Upper lobe of left lung (tissue), 6 donors: ENCODE measurements at regions not wholly inside any gene's neighbourhood (a gene's known extent, or its start where the extent isn't known, plus 50 kb on each side); places are given as distances from the start of the nearest gene placed in this dataset.

Experiments
- ATAC-seq, 2 donors: fragments of 200-7000 bp; cut with Tn5 transposase; one replicate each; pipeline ENCODE4 v1.9.1; 2022; ENCODE audit warnings: mild to moderate bottlenecking in 2 of 2, moderate library complexity in 2 of 2; ENCODE audit not compliant: low FRiP score in 2 of 2
- DNase-seq, 2 donors: peaks; one replicate each; pipeline ENCODE4 v3.0.0-alpha.2; 2019 to 2020
- H3K27ac ChIP-seq, 4 donors: fragments of 200-600 bp; sonication (generic); one replicate each; pipeline ENCODE4 v1.5.1; 2016 to 2019
- H3K27me3 ChIP-seq, 4 donors: fragments of 200-600 bp; sonication (generic); one replicate each; pipeline ENCODE4 v1.5.1; 2017 to 2019
- H3K36me3 ChIP-seq, 4 donors: fragments of 200-600 bp; sonication (generic); one replicate each; pipeline ENCODE4 v1.5.1; 2016 to 2019
- H3K4me1 ChIP-seq, 4 donors: fragments of 200-600 bp; sonication (generic); one replicate each; pipeline ENCODE4 v1.5.1; 2018 to 2019
- H3K4me3 ChIP-seq, 4 donors: fragments of 200-600 bp; sonication (generic); one replicate each; pipeline ENCODE4 v1.5.1; 2017 to 2019; ENCODE audit warnings: mild to moderate bottlenecking in 2 of 4, moderate library complexity in 1 of 4
- H3K9me3 ChIP-seq, 4 donors: fragments of 200-600 bp; sonication (generic); one replicate each; pipeline ENCODE4 v1.5.1; 2018 to 2019
- EP300 ChIP-seq, 4 donors: sonication (generic); formaldehyde crosslinking; IDR thresholded peaks; one replicate each; pipeline ENCODE4 v1.5.1; 2017; ENCODE audit warnings: antibody characterized with exemption in 4 of 4, control low read depth in 2 of 4
- POLR2A ChIP-seq, 4 donors: fragments of 450-650 bp; IDR thresholded peaks; one replicate each; pipeline ENCODE4 v1.5.1; 2016 to 2017; ENCODE audit warnings: antibody characterized with exemption in 4 of 4, mild to moderate bottlenecking in 2 of 4
- POLR2AphosphoS5 ChIP-seq, 2 donors: sonication (generic); formaldehyde crosslinking; IDR thresholded peaks; one replicate each; pipeline ENCODE4 v1.5.1; 2017; ENCODE audit warnings: antibody characterized with exemption in 2 of 2
- WGBS, 2 donors: methylation state at CpG; one replicate each; pipeline ENCODE4 v1.1.5; 2017 to 2018; 5-methylcytosine and 5-hydroxymethylcytosine counted together
- TF ChIP-seq, protein P1 (sequence below), 6 experiments: fragments of 450-650 bp in 4 of 6; fragments of 200-600 bp in 2 of 6; sonication (generic) in 2 of 6; IDR thresholded peaks; one replicate each; pipeline ENCODE4 v1.5.1; 2016 to 2019; ENCODE audit warnings: antibody characterized with exemption in 6 of 6
- donor health status: DM: no; HTN: no; CAD: no; lungs with moderate emphysema.
- donor health status: DM: no; HTN: yes; CAD: no; lungs with severe emphysema.

DNA sequence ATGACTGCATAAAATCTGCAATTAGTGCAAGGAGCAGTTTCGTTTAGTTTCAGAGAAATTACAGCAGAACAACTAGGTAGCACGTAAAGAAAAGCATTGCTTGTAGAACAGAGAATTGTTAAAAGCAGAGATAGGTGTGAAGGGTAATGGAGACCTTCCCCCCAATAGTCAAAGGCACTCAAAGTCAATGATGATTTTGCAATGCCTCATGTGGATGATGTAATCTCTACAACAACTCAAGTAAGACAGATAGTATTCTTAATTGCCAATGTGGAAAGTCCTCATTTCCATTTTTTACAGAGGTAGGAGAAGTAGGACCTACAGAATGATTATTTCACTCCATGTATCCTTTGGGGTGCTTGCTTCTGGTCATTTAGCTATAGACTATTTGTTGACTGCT lies 94.3 kb upstream of the GNAI1 start:
- no peaks in the 10 kb centered on the region for H3K9me3 ChIP-seq
- DNase-seq: no peak
- no peaks in the 10 kb centered on the region for H3K4me1 ChIP-seq
- TF ChIP-seq POLR2AphosphoS5 (IDR thresholded peaks at IDR 0.05): no peak
- TF ChIP-seq POLR2A (IDR thresholded peaks at IDR 0.05): no peak
- TF ChIP-seq, protein P1, sequence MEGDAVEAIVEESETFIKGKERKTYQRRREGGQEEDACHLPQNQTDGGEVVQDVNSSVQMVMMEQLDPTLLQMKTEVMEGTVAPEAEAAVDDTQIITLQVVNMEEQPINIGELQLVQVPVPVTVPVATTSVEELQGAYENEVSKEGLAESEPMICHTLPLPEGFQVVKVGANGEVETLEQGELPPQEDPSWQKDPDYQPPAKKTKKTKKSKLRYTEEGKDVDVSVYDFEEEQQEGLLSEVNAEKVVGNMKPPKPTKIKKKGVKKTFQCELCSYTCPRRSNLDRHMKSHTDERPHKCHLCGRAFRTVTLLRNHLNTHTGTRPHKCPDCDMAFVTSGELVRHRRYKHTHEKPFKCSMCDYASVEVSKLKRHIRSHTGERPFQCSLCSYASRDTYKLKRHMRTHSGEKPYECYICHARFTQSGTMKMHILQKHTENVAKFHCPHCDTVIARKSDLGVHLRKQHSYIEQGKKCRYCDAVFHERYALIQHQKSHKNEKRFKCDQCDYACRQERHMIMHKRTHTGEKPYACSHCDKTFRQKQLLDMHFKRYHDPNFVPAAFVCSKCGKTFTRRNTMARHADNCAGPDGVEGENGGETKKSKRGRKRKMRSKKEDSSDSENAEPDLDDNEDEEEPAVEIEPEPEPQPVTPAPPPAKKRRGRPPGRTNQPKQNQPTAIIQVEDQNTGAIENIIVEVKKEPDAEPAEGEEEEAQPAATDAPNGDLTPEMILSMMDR (IDR thresholded peaks at IDR 0.05): no peak
- TF ChIP-seq EP300 (IDR thresholded peaks at IDR 0.05): no peak
- no peak for ATAC-seq
- 82 to 85% methylated on average over 2 of the region's 2 CpGs for WGBS, 2 donors
- no peak overlapping the region for H3K27ac ChIP-seq
- H3K4me3 ChIP-seq: no peak overlapping the region
- H3K36me3 ChIP-seq: no peaks in the 10 kb centered on the region
- no peaks in the 10 kb centered on the region for H3K27me3 ChIP-seq

DNA sequence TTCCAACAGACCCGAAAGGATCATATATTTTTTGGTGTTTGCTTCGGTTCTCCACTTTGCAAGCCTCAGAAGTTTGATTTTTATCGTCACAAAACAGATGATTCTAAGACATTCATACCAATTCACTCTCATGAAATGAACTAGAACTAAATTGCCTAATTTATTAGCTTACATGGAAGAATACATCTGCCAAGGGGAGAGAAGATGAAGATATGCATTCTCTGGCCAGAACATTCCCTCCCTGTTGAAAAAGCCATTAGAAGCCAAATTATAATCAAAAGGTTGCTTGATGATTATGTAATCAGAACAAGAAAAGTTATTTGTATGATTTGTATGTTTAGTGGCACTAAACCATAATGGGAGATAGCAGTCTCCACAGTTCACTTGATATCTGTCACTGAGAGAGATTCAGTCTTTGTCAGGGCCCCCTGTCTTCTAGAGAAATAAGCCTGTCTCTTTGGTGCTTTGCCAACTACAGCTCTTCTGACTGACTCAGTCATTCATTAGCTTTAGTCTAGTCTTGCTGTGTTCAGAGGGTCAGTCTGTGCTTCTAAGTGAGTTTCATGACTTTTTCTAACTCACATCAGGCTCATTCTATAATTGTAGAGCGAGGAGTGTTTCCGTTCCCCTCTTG lies 95.3 kb upstream of the GNAI1 start:
- DNase-seq: no peak
- ATAC-seq: no peak
- H3K9me3 ChIP-seq: no peaks in the 10 kb centered on the region
- WGBS, 2 donors: 79 to 80% methylated on average over 5 of the region's 5 CpGs
- H3K4me1 ChIP-seq: no peaks in the 10 kb centered on the region
- no peaks in the 10 kb centered on the region for H3K36me3 ChIP-seq
- H3K4me3 ChIP-seq: no peak overlapping the region
- H3K27ac ChIP-seq: no peak overlapping the region
- H3K27me3 ChIP-seq: no peaks in the 10 kb centered on the region
- TF ChIP-seq POLR2AphosphoS5 (IDR thresholded peaks at IDR 0.05) (no peak), EP300 (IDR thresholded peaks at IDR 0.05) (no peak), POLR2A (IDR thresholded peaks at IDR 0.05) (no peak)
- TF ChIP-seq, protein P1 (IDR thresholded peaks at IDR 0.05): no peak

DNA sequence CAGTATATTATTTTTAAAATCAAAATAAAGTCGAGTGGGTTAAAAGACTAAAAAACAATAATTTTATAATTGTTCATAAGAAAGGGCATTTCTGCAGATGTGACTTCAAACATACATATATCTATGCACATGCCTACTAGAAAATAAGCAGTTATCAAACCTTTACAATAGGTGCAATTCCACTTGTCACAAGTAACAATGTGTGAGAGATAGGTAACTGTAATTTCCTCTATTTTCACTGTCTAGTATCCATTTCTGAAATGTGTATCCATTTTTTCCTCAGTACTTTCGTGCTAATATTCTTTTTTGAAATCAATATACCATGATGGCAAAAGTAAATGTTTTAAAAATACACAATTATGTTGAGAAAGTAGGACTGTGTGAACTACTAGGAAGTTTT lies 96.9 kb upstream of the GNAI1 start:
- 71 to 78% methylated on average over 2 of the region's 2 CpGs for WGBS, 2 donors
- Histone ChIP-seq H3K4me3 (no peak overlapping the region), H3K36me3 (no peaks in the 10 kb centered on the region), H3K27me3 (no peaks in the 10 kb centered on the region), H3K9me3 (no peaks in the 10 kb centered on the region), H3K4me1 (no peaks in the 10 kb centered on the region), H3K27ac (no peak overlapping the region)
- DNase-seq (no peak), ATAC-seq (no peak)
- TF ChIP-seq EP300 (IDR thresholded peaks at IDR 0.05) (no peak), POLR2AphosphoS5 (IDR thresholded peaks at IDR 0.05) (no peak)

DNA sequence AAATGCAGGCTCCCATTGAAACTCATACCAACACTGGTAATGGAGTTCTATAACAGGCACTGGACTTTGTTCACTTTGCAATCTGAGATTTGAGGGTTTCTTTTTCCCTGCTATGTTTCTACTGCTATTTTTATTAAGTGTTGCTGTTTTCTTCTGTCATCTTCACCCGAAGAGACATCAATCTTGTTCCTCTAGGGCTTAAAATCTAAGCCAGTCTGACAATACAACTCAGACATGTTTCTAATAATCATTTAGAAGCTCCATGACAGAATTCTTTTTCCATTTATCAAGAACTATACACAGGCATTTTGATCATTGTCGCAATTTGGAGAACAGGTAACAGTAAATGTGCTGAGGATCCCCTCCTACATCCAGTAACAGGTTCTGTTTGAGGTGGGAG lies 98.5 kb upstream of the GNAI1 start:
- no peaks in the 10 kb centered on the region for H3K9me3 ChIP-seq
- H3K4me3 ChIP-seq: no peak overlapping the region
- no peak for DNase-seq
- H3K27me3 ChIP-seq: no peaks in the 10 kb centered on the region
- no peak for ATAC-seq
- H3K4me1 ChIP-seq: no peaks in the 10 kb centered on the region
- TF ChIP-seq EP300 (IDR thresholded peaks at IDR 0.05): no peak
- TF ChIP-seq, protein P1 (IDR thresholded peaks at IDR 0.05): no peak
- TF ChIP-seq POLR2A (IDR thresholded peaks at IDR 0.05): no peak
- TF ChIP-seq POLR2AphosphoS5 (IDR thresholded peaks at IDR 0.05): no peak
- H3K27ac ChIP-seq: no peak overlapping the region
- WGBS, 2 donors: 66 to 69% methylated on average over 2 of the region's 2 CpGs
- no peaks in the 10 kb centered on the region for H3K36me3 ChIP-seq

DNA sequence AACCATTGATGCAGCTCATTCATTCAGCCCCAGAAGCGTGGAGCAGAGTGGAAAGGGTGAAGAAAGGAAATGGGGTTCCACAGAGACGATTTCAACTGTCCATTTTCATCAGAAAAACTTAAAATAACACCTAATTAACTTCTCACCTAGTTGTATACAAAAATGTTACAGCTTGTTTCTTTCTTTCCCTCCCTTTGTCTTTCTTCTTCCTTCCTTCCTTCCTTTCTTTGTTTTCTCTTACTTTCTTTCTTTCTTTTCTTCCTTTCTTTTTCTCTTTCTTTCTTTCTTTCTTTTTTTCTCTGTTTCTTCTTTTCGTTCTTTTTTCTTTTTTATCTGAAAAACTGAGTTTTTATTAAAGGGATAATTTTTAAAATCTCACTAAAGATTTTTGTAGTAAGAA lies 105.9 kb upstream of the GNAI1 start:
- no peak for TF ChIP-seq POLR2AphosphoS5 (IDR thresholded peaks at IDR 0.05)
- no peak for TF ChIP-seq POLR2A (IDR thresholded peaks at IDR 0.05)
- no peak for TF ChIP-seq EP300 (IDR thresholded peaks at IDR 0.05)
- TF ChIP-seq, protein P1 (IDR thresholded peaks at IDR 0.05): no peak
- Histone ChIP-seq H3K27ac (no peak overlapping the region), H3K27me3 (no peaks in the 10 kb centered on the region), H3K9me3 (no peaks in the 10 kb centered on the region), H3K4me3 (no peak overlapping the region), H3K36me3 (no peaks in the 10 kb centered on the region), H3K4me1 (no peaks in the 10 kb centered on the region)
- whole genome bisulfite sequencing, 2 donors: 57 to 63% methylated on average over 3 of the region's 3 CpGs
- DNase-seq (no peak), ATAC-seq (no peak)
